ENCODE measurements at regions not wholly inside any gene's neighbourhood (a gene's known extent, or its start where the extent isn't known, plus 50 kb on each side); places are given as distances from the start of the nearest gene placed in this dataset.

DNA sequence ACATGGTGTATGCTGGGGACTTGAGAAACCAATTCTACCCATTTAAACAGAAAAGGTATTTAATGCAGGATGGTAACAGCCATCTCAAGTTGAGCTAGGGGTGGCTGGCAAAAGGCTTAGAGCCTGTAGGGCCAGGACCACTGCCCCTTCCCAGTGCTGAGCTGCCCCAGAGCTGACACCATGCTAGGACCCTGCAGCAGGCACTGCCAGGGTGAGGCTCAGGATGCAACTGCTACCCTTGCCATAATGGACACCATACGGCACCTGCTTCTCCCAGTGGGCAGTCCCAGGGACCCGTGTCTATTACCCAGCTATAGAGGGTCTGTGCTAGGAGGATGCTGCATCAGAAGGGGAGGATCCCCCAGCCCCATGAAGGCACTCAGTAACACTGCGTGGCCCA is 160.7 kb upstream of the ADCY1 start:
- no peaks in the 10 kb centered on the region for H3K4me1 ChIP-seq (ENCODE audit: insufficient read depth, low read length, poor library complexity, severe bottlenecking)
- no peaks in the 10 kb centered on the region for H3K36me3 ChIP-seq (ENCODE audit: insufficient read depth, low read length)
- H3K9ac ChIP-seq (ENCODE audit: low read depth, low read length, poor library complexity, severe bottlenecking): no peak overlapping the region
- peaks cover 3% of the 10 kb centered on the region; the same call in 1 of the 2 replicates for H3K9me3 ChIP-seq (ENCODE audit: insufficient read depth, low read depth, low read length)
- H2AFZ ChIP-seq (ENCODE audit: low read length): no peak overlapping the region
- no peaks in the 10 kb centered on the region for H3K27me3 ChIP-seq (ENCODE audit: insufficient read depth, low read length, poor library complexity, severe bottlenecking)
- H3K4me3 ChIP-seq (ENCODE audit: low read length, poor library complexity, severe bottlenecking): no peak overlapping the region
- no peaks in the 10 kb centered on the region for H3K9me2 ChIP-seq (replicated peaks; ENCODE audit: low read depth, low read length)
- no peaks in the 10 kb centered on the region for H3F3A ChIP-seq (ENCODE audit: low read depth)
- no peaks in the 10 kb centered on the region for H4K20me1 ChIP-seq (ENCODE audit: insufficient read depth, low read length, poor library complexity, severe bottlenecking)
- H3K4me2 ChIP-seq (ENCODE audit: low read depth, low read length, poor library complexity, severe bottlenecking): no peak overlapping the region
- H3K79me2 ChIP-seq (ENCODE audit: insufficient read depth, low read length): no peaks in the 10 kb centered on the region
- TF ChIP-seq, protein P1, sequence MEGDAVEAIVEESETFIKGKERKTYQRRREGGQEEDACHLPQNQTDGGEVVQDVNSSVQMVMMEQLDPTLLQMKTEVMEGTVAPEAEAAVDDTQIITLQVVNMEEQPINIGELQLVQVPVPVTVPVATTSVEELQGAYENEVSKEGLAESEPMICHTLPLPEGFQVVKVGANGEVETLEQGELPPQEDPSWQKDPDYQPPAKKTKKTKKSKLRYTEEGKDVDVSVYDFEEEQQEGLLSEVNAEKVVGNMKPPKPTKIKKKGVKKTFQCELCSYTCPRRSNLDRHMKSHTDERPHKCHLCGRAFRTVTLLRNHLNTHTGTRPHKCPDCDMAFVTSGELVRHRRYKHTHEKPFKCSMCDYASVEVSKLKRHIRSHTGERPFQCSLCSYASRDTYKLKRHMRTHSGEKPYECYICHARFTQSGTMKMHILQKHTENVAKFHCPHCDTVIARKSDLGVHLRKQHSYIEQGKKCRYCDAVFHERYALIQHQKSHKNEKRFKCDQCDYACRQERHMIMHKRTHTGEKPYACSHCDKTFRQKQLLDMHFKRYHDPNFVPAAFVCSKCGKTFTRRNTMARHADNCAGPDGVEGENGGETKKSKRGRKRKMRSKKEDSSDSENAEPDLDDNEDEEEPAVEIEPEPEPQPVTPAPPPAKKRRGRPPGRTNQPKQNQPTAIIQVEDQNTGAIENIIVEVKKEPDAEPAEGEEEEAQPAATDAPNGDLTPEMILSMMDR (conservative IDR thresholded peaks at IDR 0.05; ENCODE audit: low read length): no peak
- no peak for TF ChIP-seq EZH2phosphoT487 (IDR thresholded peaks at IDR 0.05; ENCODE audit: borderline replicate concordance)

DNA sequence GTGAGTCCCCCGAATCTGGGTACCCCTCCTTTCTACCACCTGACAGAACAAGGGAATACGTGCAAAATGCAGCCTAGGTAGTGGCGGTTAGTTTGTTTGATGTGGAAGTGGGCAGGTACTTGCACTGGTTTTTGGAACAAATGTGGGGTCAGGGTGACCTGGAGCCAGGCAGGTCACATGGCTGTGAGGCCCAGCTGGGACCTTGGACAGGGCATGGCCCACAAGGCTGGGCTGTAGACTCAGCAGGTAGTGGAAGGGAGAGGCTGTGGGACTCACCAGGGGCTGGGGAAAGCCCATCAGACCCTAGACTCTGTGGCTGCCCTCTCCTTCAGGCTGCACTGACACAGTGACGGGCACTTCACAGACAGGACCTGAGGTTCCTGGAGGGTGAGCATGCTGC is 159.9 kb upstream of the ADCY1 start:
- no peaks in the 10 kb centered on the region for H3K4me1 ChIP-seq (ENCODE audit: insufficient read depth, low read length, poor library complexity, severe bottlenecking)
- no peaks in the 10 kb centered on the region for H4K20me1 ChIP-seq (ENCODE audit: insufficient read depth, low read length, poor library complexity, severe bottlenecking)
- no peaks in the 10 kb centered on the region for H3K9me2 ChIP-seq (replicated peaks; ENCODE audit: low read depth, low read length)
- no peak overlapping the region for H2AFZ ChIP-seq (ENCODE audit: low read length)
- no peak overlapping the region for H3K9ac ChIP-seq (ENCODE audit: low read depth, low read length, poor library complexity, severe bottlenecking)
- H3K9me3 ChIP-seq (ENCODE audit: insufficient read depth, low read depth, low read length): peaks cover 3% of the 10 kb centered on the region; the same call in 1 of the 2 replicates
- no peak overlapping the region for H3K4me2 ChIP-seq (ENCODE audit: low read depth, low read length, poor library complexity, severe bottlenecking)
- H3K4me3 ChIP-seq (ENCODE audit: low read length, poor library complexity, severe bottlenecking): no peak overlapping the region
- no peaks in the 10 kb centered on the region for H3K27me3 ChIP-seq (ENCODE audit: insufficient read depth, low read length, poor library complexity, severe bottlenecking)
- H3F3A ChIP-seq (ENCODE audit: low read depth): no peaks in the 10 kb centered on the region
- no peak for TF ChIP-seq EZH2phosphoT487 (IDR thresholded peaks at IDR 0.05; ENCODE audit: borderline replicate concordance)
- TF ChIP-seq, protein P1 (conservative IDR thresholded peaks at IDR 0.05; ENCODE audit: low read length): no peak
- H3K36me3 ChIP-seq (ENCODE audit: insufficient read depth, low read length): no peaks in the 10 kb centered on the region
- no peaks in the 10 kb centered on the region for H3K79me2 ChIP-seq (ENCODE audit: insufficient read depth, low read length)

DNA sequence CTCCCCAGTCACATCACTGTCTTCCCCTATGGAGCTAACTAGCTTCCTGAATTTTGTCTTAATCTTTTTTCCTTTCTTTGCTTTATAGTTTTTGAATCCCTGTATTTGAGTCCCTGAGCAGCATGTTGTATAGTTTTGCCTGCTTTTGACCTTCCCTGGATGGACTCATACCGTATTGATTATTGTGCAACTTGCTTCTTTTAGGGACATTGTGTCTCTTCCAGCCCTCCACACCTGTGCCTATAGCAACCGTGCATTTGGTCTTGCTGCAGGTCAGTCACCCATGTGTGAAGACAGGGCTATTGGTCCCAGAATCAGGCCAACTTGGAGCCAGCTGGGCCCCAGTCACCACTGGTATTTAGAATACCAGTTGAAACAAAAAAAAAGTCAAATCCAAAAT is 158.9 kb upstream of the ADCY1 start:
- Histone ChIP-seq H3K79me2 (ENCODE audit: insufficient read depth, low read length) (no peaks in the 10 kb centered on the region), H3K4me3 (ENCODE audit: low read length, poor library complexity, severe bottlenecking) (no peak overlapping the region), H2AFZ (ENCODE audit: low read length) (no peak overlapping the region), H3K36me3 (ENCODE audit: insufficient read depth, low read length) (no peaks in the 10 kb centered on the region), H3K27me3 (ENCODE audit: insufficient read depth, low read length, poor library complexity, severe bottlenecking) (no peaks in the 10 kb centered on the region), H4K20me1 (ENCODE audit: insufficient read depth, low read length, poor library complexity, severe bottlenecking) (no peaks in the 10 kb centered on the region), H3K9me3 (ENCODE audit: insufficient read depth, low read depth, low read length) (peaks cover 3% of the 10 kb centered on the region; the same call in 1 of the 2 replicates), H3K9ac (ENCODE audit: low read depth, low read length, poor library complexity, severe bottlenecking) (no peak overlapping the region), H3K4me1 (ENCODE audit: insufficient read depth, low read length, poor library complexity, severe bottlenecking) (no peaks in the 10 kb centered on the region), H3F3A (ENCODE audit: low read depth) (no peaks in the 10 kb centered on the region), H3K9me2 (replicated peaks; ENCODE audit: low read depth, low read length) (no peaks in the 10 kb centered on the region), H3K4me2 (ENCODE audit: low read depth, low read length, poor library complexity, severe bottlenecking) (no peak overlapping the region)
- no peak for TF ChIP-seq EZH2phosphoT487 (IDR thresholded peaks at IDR 0.05; ENCODE audit: borderline replicate concordance)
- TF ChIP-seq, protein P1 (conservative IDR thresholded peaks at IDR 0.05; ENCODE audit: low read length): no peak
